ENCODE measurements at regions not wholly inside any gene's neighbourhood (a gene's known extent, or its start where the extent isn't known, plus 50 kb on each side); places are given as distances from the start of the nearest gene placed in this dataset.

- Histone ChIP-seq H3K56ac (replicated peaks; ENCODE audit: insufficient read length, low read depth, low read length) (no peak overlapping the region), H3K23ac (ENCODE audit: insufficient read length) (no peak overlapping the region), H4K8ac (ENCODE audit: extremely low read depth, insufficient read depth, low read length) (no peak overlapping the region), H3K4ac (replicated peaks; ENCODE audit: insufficient read length, low read depth, low read length) (no peak overlapping the region), H2BK120ac (replicated peaks; ENCODE audit: low read depth, low read length) (no peak overlapping the region), H2AK5ac (ENCODE audit: low read depth, low read length) (no peak overlapping the region), H3K4me2 (ENCODE audit: insufficient read depth in 1 of 2, low read depth in 2 of 2, low read length in 2 of 2) (no peak overlapping the region), H3K27ac (ENCODE audit: low read depth, low read length) (no peak overlapping the region), H3K4me3 (ENCODE audit: extremely low read depth in 1 of 4, insufficient read depth in 2 of 4, low read depth in 3 of 4, low read length in 4 of 4) (no peak overlapping the region), H3K79me1 (ENCODE audit: low read depth, low read length) (no peaks in the 10 kb centered on the region), H2AFZ (ENCODE audit: low read length) (no peak overlapping the region), H3K27me3 (replicated peaks in 1 of 4; ENCODE audit: control insufficient read depth in 3 of 4, extremely low read depth in 1 of 4, insufficient read depth in 3 of 4, low read length in 3 of 4) (no peaks in the 10 kb centered on the region), H3K9me3 (ENCODE audit: insufficient read depth in 2 of 2, low read depth in 1 of 2, low read length in 1 of 2) (no peaks in the 10 kb centered on the region), H3K4me1 (replicated peaks in 1 of 4; ENCODE audit: control insufficient read depth in 3 of 4, insufficient read depth in 4 of 4, low read length in 3 of 4) (no peaks in the 10 kb centered on the region), H3K79me2 (ENCODE audit: control insufficient read depth in 1 of 2, insufficient read depth in 2 of 2, low read length in 2 of 2) (no peaks in the 10 kb centered on the region), H3K23me2 (ENCODE audit: low read depth, low read length) (no peaks in the 10 kb centered on the region), H4K91ac (replicated peaks; ENCODE audit: insufficient read length, low read length) (peak overlapping the region; percentile 75), H3K9ac (replicated peaks in 1 of 4; ENCODE audit: extremely low read depth in 1 of 4, low read depth in 3 of 4, low read length in 3 of 4) (no peak overlapping the region), H4K5ac (ENCODE audit: insufficient read length, low read depth, low read length) (no peak overlapping the region), H4K20me1 (replicated peaks in 1 of 2; ENCODE audit: control insufficient read depth in 1 of 2, insufficient read depth in 2 of 2, low read length in 2 of 2) (no peaks in the 10 kb centered on the region), H2BK20ac (ENCODE audit: low read length) (no peak overlapping the region), H3K18ac (ENCODE audit: extremely low read depth, low read length) (no peak overlapping the region), H2BK15ac (ENCODE audit: low read length) (no peak overlapping the region), H2BK5ac (ENCODE audit: low read depth, low read length) (no peak overlapping the region), H3K36me3 (ENCODE audit: control insufficient read depth in 2 of 4, insufficient read depth in 4 of 4, low read length in 3 of 4) (no peaks in the 10 kb centered on the region), H3K14ac (ENCODE audit: insufficient read length) (no peak overlapping the region), H2BK12ac (ENCODE audit: low read depth, low read length) (no peak overlapping the region)
- CTCF ChIA-PET (ENCODE audit: partially characterized antibody) = interaction anchor here (0.9 kb wide), 1 partner anchor 164 kb away, joined by 3 read pairs; no protein-coding TSS in a partner anchor
- POLR2A ChIA-PET (ENCODE audit: partially characterized antibody) = no interaction called here
- DNase-seq (ENCODE audit: low read depth in 1 of 2, low spot score in 2 of 2) (no peak), FAIRE-seq (no peak)
- 82% methylated on average over 5 of the region's 5 CpGs; no CpG with 5 or more reads in 1 of the 2 experiments for WGBS, 2 experiments (ENCODE audit: extremely low coverage in 1 of 2, insufficient coverage in 1 of 2, insufficient read length in 1 of 2, insufficient replicate concordance in 2 of 2, low coverage in 1 of 2, low lambda C conversion rate in 2 of 2, missing lambda C conversion rate in 1 of 2)
- TF ChIP-seq RXRA (IDR thresholded peaks at IDR 0.05; ENCODE audit: insufficient read depth, low read depth, low read length) = no peak
Measured at GRCh38 chr13:76816394-76816793, 69.8 kb downstream of the KCTD12 start.

Measured in H1 (cell line).